H1 (cell line): ENCODE measurements at regions not wholly inside any gene's neighbourhood (a gene's known extent, or its start where the extent isn't known, plus 50 kb on each side); places are given as distances from the start of the nearest gene placed in this dataset.

Experiments
- CTCF ChIA-PET: fragments of 300-600 bp; sonication (Branson Sonifier 250); formaldehyde crosslinking; loops from one replicate; lab custom pipeline; 2021; ENCODE audit not compliant: partially characterized antibody; lab: Charles Lee
- POLR2A ChIA-PET: fragments of 300-600 bp; sonication (Branson Sonifier 250); formaldehyde crosslinking; loops from one replicate; lab custom pipeline; 2021; ENCODE audit warnings: inconsistent platforms; ENCODE audit not compliant: partially characterized antibody; lab: Charles Lee
- DNase-seq, 2 experiments: peaks; one replicate each; pipeline versions ENCODE4 v3.0.0 to v3.0.0-alpha.2; 2010 to 2022; ENCODE audit warnings: low spot score in 2 of 2, low read depth in 1 of 2, mixed read lengths in 1 of 2
- FAIRE-seq: peaks from 2 replicates; lab custom pipeline; 2011; peaks lifted over from hg19 to GRCh38; lab: Jason Lieb, UNC
- H2AFZ ChIP-seq: 2 replicates; pipeline ENCODE4 v1.8.1; 2012; ENCODE audit warnings: low read length, inconsistent platforms
- H2AK5ac ChIP-seq: 2 replicates; pipeline ENCODE4 v1.6.1; 2013; ENCODE audit warnings: low read depth, low read length
- H2BK120ac ChIP-seq: replicated peaks from 2 replicates; pipeline ENCODE3; 2013; ENCODE audit warnings: low read depth, low read length, inconsistent platforms
- H2BK12ac ChIP-seq: 2 replicates; pipeline ENCODE4 v1.6.1; 2013; ENCODE audit warnings: low read depth, low read length
- H2BK15ac ChIP-seq: 2 replicates; pipeline ENCODE4 v1.6.1; 2013; ENCODE audit warnings: low read length
- H2BK20ac ChIP-seq: 2 replicates; pipeline ENCODE4 v1.6.1; 2013; ENCODE audit warnings: low read length
- H2BK5ac ChIP-seq: 2 replicates; pipeline ENCODE4 v1.6.1; 2013; ENCODE audit warnings: low read depth, low read length
- H3K14ac ChIP-seq: 2 replicates; pipeline ENCODE4 v1.6.1; 2013; ENCODE audit warnings: inconsistent platforms; ENCODE audit not compliant: insufficient read length
- H3K18ac ChIP-seq: 2 replicates; pipeline ENCODE4 v1.6.1; 2013; ENCODE audit warnings: low read length; ENCODE audit errors: extremely low read depth
- H3K23ac ChIP-seq: 2 replicates; pipeline ENCODE4 v1.6.1; 2013; ENCODE audit warnings: inconsistent platforms; ENCODE audit not compliant: insufficient read length
- H3K23me2 ChIP-seq: 2 replicates; pipeline ENCODE4 v1.6.1; 2013; ENCODE audit warnings: low read depth, low read length
- H3K27ac ChIP-seq: 2 replicates; pipeline ENCODE4 v1.6.1; 2011; ENCODE audit warnings: low read depth, low read length, inconsistent platforms
- H3K27me3 ChIP-seq, 4 experiments: replicated peaks in 1 of 4; 1 replicate in 1 of 4; 2 replicates in 3 of 4; pipeline versions ENCODE4 v1.6.1 to v1.8.1; 2011 to 2013; ENCODE audit warnings: low read length in 3 of 4, mild to moderate bottlenecking in 3 of 4, inconsistent platforms in 2 of 4, mixed read lengths in 2 of 4, moderate library complexity in 1 of 4; ENCODE audit not compliant: control insufficient read depth in 3 of 4, insufficient read depth in 3 of 4; ENCODE audit errors: extremely low read depth in 1 of 4
- H3K36me3 ChIP-seq, 4 experiments: 2 replicates each; pipeline versions ENCODE4 v1.6.1 to v1.8.1; 2011 to 2013; ENCODE audit warnings: mild to moderate bottlenecking in 4 of 4, low read length in 3 of 4, moderate library complexity in 2 of 4, control low read depth in 1 of 4, inconsistent platforms in 1 of 4; ENCODE audit not compliant: insufficient read depth in 4 of 4, control insufficient read depth in 2 of 4
- H3K4ac ChIP-seq: replicated peaks from 2 replicates; pipeline ENCODE3; 2013; ENCODE audit warnings: low read length, low read depth, mixed read lengths, inconsistent platforms; ENCODE audit not compliant: insufficient read length
- H3K4me1 ChIP-seq, 4 experiments: replicated peaks in 1 of 4; 1 replicate in 1 of 4; 2 replicates in 3 of 4; pipeline versions ENCODE4 v1.6.1 to v1.8.1; 2011 to 2013; ENCODE audit warnings: low read length in 3 of 4, inconsistent platforms in 2 of 4, mixed read lengths in 1 of 4; ENCODE audit not compliant: insufficient read depth in 4 of 4, control insufficient read depth in 3 of 4
- H3K4me2 ChIP-seq, 2 experiments: 2 replicates each; pipeline versions ENCODE4 v1.6.1 to v1.8.1; 2011 to 2013; ENCODE audit warnings: low read depth in 2 of 2, low read length in 2 of 2, control low read depth in 1 of 2, inconsistent platforms in 1 of 2, mild to moderate bottlenecking in 1 of 2; ENCODE audit not compliant: insufficient read depth in 1 of 2
- H3K4me3 ChIP-seq, 4 experiments: fragments of 200-600, 300-600 bp in 1 of 4; sonication (generic), shearing (Covaris generic), sonication (Bioruptor Twin) in 1 of 4; 2 replicates each; pipeline versions ENCODE4 v1.5.1 to v1.8.1; 2011 to 2016; ENCODE audit warnings: low read length in 4 of 4, low read depth in 3 of 4, control low read depth in 2 of 4, inconsistent platforms in 2 of 4, mild to moderate bottlenecking in 2 of 4, mixed read lengths in 1 of 4, moderate library complexity in 1 of 4; ENCODE audit not compliant: insufficient read depth in 2 of 4; ENCODE audit errors: extremely low read depth in 1 of 4
- H3K56ac ChIP-seq: replicated peaks from 2 replicates; pipeline ENCODE3; 2013; ENCODE audit warnings: low read depth, mild to moderate bottlenecking, mixed read lengths, low read length, inconsistent platforms; ENCODE audit not compliant: insufficient read length
- H3K79me1 ChIP-seq: 2 replicates; pipeline ENCODE4 v1.6.1; 2013; ENCODE audit warnings: low read depth, low read length, control low read depth
- H3K79me2 ChIP-seq, 2 experiments: 2 replicates each; pipeline versions ENCODE4 v1.6.1 to v1.8.1; 2012 to 2013; ENCODE audit warnings: low read length in 2 of 2, mild to moderate bottlenecking in 2 of 2, inconsistent platforms in 1 of 2; ENCODE audit not compliant: insufficient read depth in 2 of 2, control insufficient read depth in 1 of 2
- H3K9ac ChIP-seq, 4 experiments: replicated peaks in 1 of 4; 1 replicate in 1 of 4; 2 replicates in 3 of 4; pipeline versions ENCODE4 v1.6.1 to v1.8.1; 2011 to 2013; ENCODE audit warnings: low read depth in 3 of 4, low read length in 3 of 4, control low read depth in 2 of 4, mild to moderate bottlenecking in 2 of 4, moderate library complexity in 2 of 4, inconsistent platforms in 1 of 4; ENCODE audit errors: extremely low read depth in 1 of 4
- H3K9me3 ChIP-seq, 2 experiments: 2 replicates each; pipeline versions ENCODE4 v1.6.1 to v1.8.1; 2012 to 2013; ENCODE audit warnings: mild to moderate bottlenecking in 2 of 2, moderate library complexity in 2 of 2, control low read depth in 1 of 2, inconsistent platforms in 1 of 2, low read depth in 1 of 2, low read length in 1 of 2, mixed read lengths in 1 of 2; ENCODE audit not compliant: insufficient read depth in 2 of 2
- H4K20me1 ChIP-seq, 2 experiments: replicated peaks in 1 of 2; 2 replicates each; pipeline versions ENCODE3 to v1.8.1; 2011 to 2013; ENCODE audit warnings: inconsistent platforms in 2 of 2, low read length in 2 of 2, mild to moderate bottlenecking in 1 of 2; ENCODE audit not compliant: insufficient read depth in 2 of 2, control insufficient read depth in 1 of 2
- H4K5ac ChIP-seq: 2 replicates; pipeline ENCODE4 v1.6.1; 2013; ENCODE audit warnings: low read length, low read depth, mixed read lengths, inconsistent platforms; ENCODE audit not compliant: insufficient read length
- H4K8ac ChIP-seq: 2 replicates; pipeline ENCODE4 v1.8.0; 2013; ENCODE audit warnings: mild to moderate bottlenecking, moderate library complexity, low read length, inconsistent platforms; ENCODE audit not compliant: insufficient read depth; ENCODE audit errors: extremely low read depth
- H4K91ac ChIP-seq: replicated peaks from 2 replicates; pipeline ENCODE3; 2013; ENCODE audit warnings: low read length, mixed read lengths, inconsistent platforms; ENCODE audit not compliant: insufficient read length
- CBX5 ChIP-seq: fragments of 300-800, 300-1000 bp; sonication (generic); IDR thresholded peaks from 2 replicates; pipeline ENCODE4 v1.7.1; 2016; ENCODE audit warnings: antibody characterized with exemption, low read length, low read depth
- EGR1 ChIP-seq: IDR thresholded peaks from 2 replicates; pipeline ENCODE4 v1.6.1; 2011; ENCODE audit warnings: low read depth, low read length, borderline replicate concordance
- GTF2F1 ChIP-seq: IDR thresholded peaks from 2 replicates; pipeline ENCODE4 v1.6.1; 2012; ENCODE audit warnings: low read depth, low read length, improper control_type of control experiment, borderline replicate concordance
- KDM4A ChIP-seq: IDR thresholded peaks from one replicate; pipeline ENCODE4 v1.7.1; 2012; ENCODE audit warnings: low read depth, mild to moderate bottlenecking, moderate library complexity, low read length, inconsistent platforms; ENCODE audit not compliant: severe bottlenecking
- RFX5 ChIP-seq: IDR thresholded peaks from 2 replicates; pipeline ENCODE4 v1.6.1; 2011; ENCODE audit warnings: low read depth, low read length, improper control_type of control experiment, borderline replicate concordance
- SRF ChIP-seq: IDR thresholded peaks from 2 replicates; pipeline ENCODE4 v1.6.1; 2011; ENCODE audit warnings: mild to moderate bottlenecking, low read depth, low read length, moderate library complexity
- TEAD4 ChIP-seq: IDR thresholded peaks from 2 replicates; pipeline ENCODE4 v1.6.1; 2012; ENCODE audit warnings: low read depth, low read length, inconsistent platforms, mixed read lengths
- WGBS, 2 experiments: shearing (Covaris generic) in 1 of 2; methylation state at CpG; one replicate each; pipeline versions ENCODE4 v1.1.6 to v1.1.7; 2013 to 2015; ENCODE audit warnings: low lambda C conversion rate in 2 of 2, mixed read lengths in 2 of 2, inconsistent platforms in 1 of 2, low coverage in 1 of 2, missing lambda C conversion rate in 1 of 2; ENCODE audit not compliant: insufficient replicate concordance in 2 of 2, insufficient coverage in 1 of 2, insufficient read length in 1 of 2; ENCODE audit errors: extremely low coverage in 1 of 2, missing lambda C conversion rate in 1 of 2; 5-methylcytosine and 5-hydroxymethylcytosine counted together
- TF ChIP-seq, protein P1 (sequence below): IDR thresholded peaks from 2 replicates; pipeline ENCODE4 v1.6.1; 2012; ENCODE audit warnings: low read length, inconsistent platforms
- TF ChIP-seq, protein P2 (sequence below): IDR thresholded peaks from 2 replicates; pipeline ENCODE4 v1.6.1; 2011; ENCODE audit warnings: low read depth, mild to moderate bottlenecking, low read length; ENCODE audit not compliant: insufficient read depth
- TF ChIP-seq, protein P3 (sequence below), 3 experiments: IDR thresholded peaks; 1 replicate in 2 of 3; 2 replicates in 1 of 3; pipeline versions ENCODE4 v1.5.1 to v1.6.1; 2011; ENCODE audit warnings: low read length in 3 of 3, mild to moderate bottlenecking in 3 of 3, inconsistent platforms in 2 of 3, low read depth in 1 of 3, moderate library complexity in 1 of 3; ENCODE audit not compliant: insufficient read depth in 1 of 3; ENCODE audit errors: control extremely low read depth in 1 of 3

DNA sequence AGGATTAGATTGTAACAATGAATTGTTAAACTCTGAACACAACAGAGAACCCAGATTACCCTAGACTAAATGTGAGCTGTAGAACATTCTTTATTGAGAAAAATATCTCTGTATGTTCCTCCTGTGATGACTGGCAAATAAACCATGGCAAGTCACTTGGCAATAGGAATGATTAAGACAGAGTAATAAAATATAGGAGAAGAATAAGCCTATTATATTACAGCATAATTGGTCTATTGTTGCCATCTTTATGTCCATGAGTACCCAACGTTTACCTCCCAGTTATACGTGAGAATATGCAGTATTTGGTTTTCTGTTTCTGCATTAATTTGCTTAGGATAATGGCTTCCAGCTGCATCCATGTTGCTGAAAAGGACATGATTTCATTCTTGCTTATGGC is 211.2 kb upstream of the AVPR1A start:
- H2BK20ac ChIP-seq = no peak overlapping the region
- H3K36me3 ChIP-seq = no peaks in the 10 kb centered on the region
- H3K18ac ChIP-seq = no peak overlapping the region
- no peaks in the 10 kb centered on the region for H3K9me3 ChIP-seq
- peaks cover 0 to 3% (median 0%) of the 10 kb centered on the region in 4 experiments; a peak in 1 of 7 replicates for H3K4me1 ChIP-seq
- no peak overlapping the region for H3K14ac ChIP-seq
- H4K5ac ChIP-seq = no peak overlapping the region
- DNase-seq (no peak), FAIRE-seq (no peak)
- no peak overlapping the region for H2BK5ac ChIP-seq
- no peak overlapping the region for H2BK12ac ChIP-seq
- H3K4me2 ChIP-seq = no peak overlapping the region
- H2AK5ac ChIP-seq = no peak overlapping the region
- no peak overlapping the region for H4K8ac ChIP-seq
- H4K20me1 ChIP-seq = no peaks in the 10 kb centered on the region
- no peak overlapping the region for H3K4me3 ChIP-seq
- no peak overlapping the region for H3K4ac ChIP-seq
- 91% methylated on average over 2 of the region's 2 CpGs; no CpG with 5 or more reads in 1 of the 2 experiments for WGBS, 2 experiments
- H3K23ac ChIP-seq = no peak overlapping the region
- H3K27ac ChIP-seq = no peak overlapping the region
- ChIA-PET POLR2A (no interaction called here), CTCF (no interaction called here)
- H2BK120ac ChIP-seq = no peak overlapping the region
- H2BK15ac ChIP-seq = no peak overlapping the region
- no peaks in the 10 kb centered on the region for H3K79me2 ChIP-seq
- no peaks in the 10 kb centered on the region for H3K27me3 ChIP-seq
- no peak overlapping the region for H4K91ac ChIP-seq
- no peak overlapping the region for H3K9ac ChIP-seq
- no peaks in the 10 kb centered on the region for H3K79me1 ChIP-seq
- no peak overlapping the region for H3K56ac ChIP-seq
- H3K23me2 ChIP-seq = no peaks in the 10 kb centered on the region
- H2AFZ ChIP-seq = no peak overlapping the region
- TF ChIP-seq CBX5 (no peak), TEAD4 (no peak), RFX5 (no peak), EGR1 (no peak), GTF2F1 (no peak), SRF (no peak), KDM4A (no peak)
- TF ChIP-seq, protein P1, sequence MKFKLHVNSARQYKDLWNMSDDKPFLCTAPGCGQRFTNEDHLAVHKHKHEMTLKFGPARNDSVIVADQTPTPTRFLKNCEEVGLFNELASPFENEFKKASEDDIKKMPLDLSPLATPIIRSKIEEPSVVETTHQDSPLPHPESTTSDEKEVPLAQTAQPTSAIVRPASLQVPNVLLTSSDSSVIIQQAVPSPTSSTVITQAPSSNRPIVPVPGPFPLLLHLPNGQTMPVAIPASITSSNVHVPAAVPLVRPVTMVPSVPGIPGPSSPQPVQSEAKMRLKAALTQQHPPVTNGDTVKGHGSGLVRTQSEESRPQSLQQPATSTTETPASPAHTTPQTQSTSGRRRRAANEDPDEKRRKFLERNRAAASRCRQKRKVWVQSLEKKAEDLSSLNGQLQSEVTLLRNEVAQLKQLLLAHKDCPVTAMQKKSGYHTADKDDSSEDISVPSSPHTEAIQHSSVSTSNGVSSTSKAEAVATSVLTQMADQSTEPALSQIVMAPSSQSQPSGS = no peak
- TF ChIP-seq, protein P2, sequence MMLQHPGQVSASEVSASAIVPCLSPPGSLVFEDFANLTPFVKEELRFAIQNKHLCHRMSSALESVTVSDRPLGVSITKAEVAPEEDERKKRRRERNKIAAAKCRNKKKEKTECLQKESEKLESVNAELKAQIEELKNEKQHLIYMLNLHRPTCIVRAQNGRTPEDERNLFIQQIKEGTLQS = no peak
- TF ChIP-seq, protein P3, sequence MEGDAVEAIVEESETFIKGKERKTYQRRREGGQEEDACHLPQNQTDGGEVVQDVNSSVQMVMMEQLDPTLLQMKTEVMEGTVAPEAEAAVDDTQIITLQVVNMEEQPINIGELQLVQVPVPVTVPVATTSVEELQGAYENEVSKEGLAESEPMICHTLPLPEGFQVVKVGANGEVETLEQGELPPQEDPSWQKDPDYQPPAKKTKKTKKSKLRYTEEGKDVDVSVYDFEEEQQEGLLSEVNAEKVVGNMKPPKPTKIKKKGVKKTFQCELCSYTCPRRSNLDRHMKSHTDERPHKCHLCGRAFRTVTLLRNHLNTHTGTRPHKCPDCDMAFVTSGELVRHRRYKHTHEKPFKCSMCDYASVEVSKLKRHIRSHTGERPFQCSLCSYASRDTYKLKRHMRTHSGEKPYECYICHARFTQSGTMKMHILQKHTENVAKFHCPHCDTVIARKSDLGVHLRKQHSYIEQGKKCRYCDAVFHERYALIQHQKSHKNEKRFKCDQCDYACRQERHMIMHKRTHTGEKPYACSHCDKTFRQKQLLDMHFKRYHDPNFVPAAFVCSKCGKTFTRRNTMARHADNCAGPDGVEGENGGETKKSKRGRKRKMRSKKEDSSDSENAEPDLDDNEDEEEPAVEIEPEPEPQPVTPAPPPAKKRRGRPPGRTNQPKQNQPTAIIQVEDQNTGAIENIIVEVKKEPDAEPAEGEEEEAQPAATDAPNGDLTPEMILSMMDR (IDR thresholded peaks at IDR 0.05; ENCODE audit: control extremely low read depth in 1 of 3, insufficient read depth in 1 of 3, low read depth in 1 of 3, low read length in 3 of 3) = no peak
